ENCODE measurements at regions not wholly inside any gene's neighbourhood (a gene's known extent, or its start where the extent isn't known, plus 50 kb on each side); places are given as distances from the start of the nearest gene placed in this dataset.

GRCh38 chr2:402721-403120 lies 114.8 kb upstream of the ALKAL2 start:
- TF ChIP-seq FOXM1 (IDR thresholded peaks at IDR 0.05; ENCODE audit: borderline replicate concordance) (no peak), HDGF (IDR thresholded peaks at IDR 0.05; ENCODE audit: borderline replicate concordance) (no peak), SP1 (IDR thresholded peaks at IDR 0.05) (no peak)

Data from HEK293T (cell line).